ENCODE measurements at regions not wholly inside any gene's neighbourhood (a gene's known extent, or its start where the extent isn't known, plus 50 kb on each side); places are given as distances from the start of the nearest gene placed in this dataset.

GRCh38 chr13:86090181-86090580 lies 291.0 kb upstream of the SLITRK6 start:
- H2BK20ac ChIP-seq (ENCODE audit: low read length), result no peak overlapping the region
- no peak overlapping the region for H2BK120ac ChIP-seq (replicated peaks; ENCODE audit: low read depth, low read length)
- H3K27me3 ChIP-seq (replicated peaks in 1 of 4; ENCODE audit: control insufficient read depth in 3 of 4, extremely low read depth in 1 of 4, insufficient read depth in 3 of 4, low read length in 3 of 4), result no peaks in the 10 kb centered on the region
- ChIA-PET CTCF (ENCODE audit: partially characterized antibody) (no interaction called here), POLR2A (ENCODE audit: partially characterized antibody) (no interaction called here)
- H3K14ac ChIP-seq (ENCODE audit: insufficient read length), result no peak overlapping the region
- H4K20me1 ChIP-seq (replicated peaks in 1 of 2; ENCODE audit: control insufficient read depth in 1 of 2, insufficient read depth in 2 of 2, low read length in 2 of 2), result no peaks in the 10 kb centered on the region
- H2AK5ac ChIP-seq (ENCODE audit: low read depth, low read length), result no peak overlapping the region
- H3K79me2 ChIP-seq (ENCODE audit: control insufficient read depth in 1 of 2, insufficient read depth in 2 of 2, low read length in 2 of 2), result no peaks in the 10 kb centered on the region
- no peak overlapping the region for H4K8ac ChIP-seq (ENCODE audit: extremely low read depth, insufficient read depth, low read length)
- H3K36me3 ChIP-seq (ENCODE audit: control insufficient read depth in 2 of 4, insufficient read depth in 4 of 4, low read length in 3 of 4), result no peaks in the 10 kb centered on the region
- no peak overlapping the region for H2BK5ac ChIP-seq (ENCODE audit: low read depth, low read length)
- no peak overlapping the region for H3K4ac ChIP-seq (replicated peaks; ENCODE audit: insufficient read length, low read depth, low read length)
- H3K79me1 ChIP-seq (ENCODE audit: low read depth, low read length), result no peaks in the 10 kb centered on the region
- H2AFZ ChIP-seq (ENCODE audit: low read length), result no peak overlapping the region
- no peak overlapping the region for H3K27ac ChIP-seq (ENCODE audit: low read depth, low read length)
- no peak for DNase-seq (ENCODE audit: low read depth in 1 of 2, low spot score in 2 of 2)
- no peak overlapping the region for H3K56ac ChIP-seq (replicated peaks; ENCODE audit: insufficient read length, low read depth, low read length)
- H3K4me1 ChIP-seq (replicated peaks in 1 of 4; ENCODE audit: control insufficient read depth in 3 of 4, insufficient read depth in 4 of 4, low read length in 3 of 4), result no peaks in the 10 kb centered on the region
- no peaks in the 10 kb centered on the region for H3K23me2 ChIP-seq (ENCODE audit: low read depth, low read length)
- FAIRE-seq, result no peak
- no peak overlapping the region for H3K9ac ChIP-seq (replicated peaks in 1 of 4; ENCODE audit: extremely low read depth in 1 of 4, low read depth in 3 of 4, low read length in 3 of 4)
- no peak overlapping the region for H3K4me2 ChIP-seq (ENCODE audit: insufficient read depth in 1 of 2, low read depth in 2 of 2, low read length in 2 of 2)
- H2BK12ac ChIP-seq (ENCODE audit: low read depth, low read length), result no peak overlapping the region
- no peak for TF ChIP-seq EZH2 (IDR thresholded peaks at IDR 0.05; ENCODE audit: low read depth, low read length, severe bottlenecking)
- WGBS, 2 experiments (ENCODE audit: extremely low coverage in 1 of 2, insufficient coverage in 1 of 2, insufficient read length in 1 of 2, insufficient replicate concordance in 2 of 2, low coverage in 1 of 2, low lambda C conversion rate in 2 of 2, missing lambda C conversion rate in 1 of 2), result 43% methylated on average over 2 of the region's 2 CpGs; no CpG with 5 or more reads in 1 of the 2 experiments
- no peaks in the 10 kb centered on the region for H3K9me3 ChIP-seq (ENCODE audit: insufficient read depth in 2 of 2, low read depth in 1 of 2, low read length in 1 of 2)
- no peak overlapping the region for H3K18ac ChIP-seq (ENCODE audit: extremely low read depth, low read length)
- H4K5ac ChIP-seq (ENCODE audit: insufficient read length, low read depth, low read length), result no peak overlapping the region
- no peak overlapping the region for H4K91ac ChIP-seq (replicated peaks; ENCODE audit: insufficient read length, low read length)
- no peak overlapping the region for H3K4me3 ChIP-seq (ENCODE audit: extremely low read depth in 1 of 4, insufficient read depth in 2 of 4, low read depth in 3 of 4, low read length in 4 of 4)
- no peak overlapping the region for H2BK15ac ChIP-seq (ENCODE audit: low read length)
- H3K23ac ChIP-seq (ENCODE audit: insufficient read length), result no peak overlapping the region
